HG02938 (cell line): ENCODE measurements at regions not wholly inside any gene's neighbourhood (a gene's known extent, or its start where the extent isn't known, plus 50 kb on each side); places are given as distances from the start of the nearest gene placed in this dataset.
"Not testable (repeated sequence)": the region's sequence is repeated elsewhere in the genome, so short reads cannot be mapped to it uniquely, and the experiment has no call there.

Experiments used
- ATAC-seq: cut with Tn5 transposase; IDR thresholded peaks from one replicate; pipeline ENCODE4 v1.9.1; 2021; ENCODE audit warnings: mild to moderate bottlenecking, moderate library complexity; ENCODE audit not compliant: unreplicated experiment

DNA sequence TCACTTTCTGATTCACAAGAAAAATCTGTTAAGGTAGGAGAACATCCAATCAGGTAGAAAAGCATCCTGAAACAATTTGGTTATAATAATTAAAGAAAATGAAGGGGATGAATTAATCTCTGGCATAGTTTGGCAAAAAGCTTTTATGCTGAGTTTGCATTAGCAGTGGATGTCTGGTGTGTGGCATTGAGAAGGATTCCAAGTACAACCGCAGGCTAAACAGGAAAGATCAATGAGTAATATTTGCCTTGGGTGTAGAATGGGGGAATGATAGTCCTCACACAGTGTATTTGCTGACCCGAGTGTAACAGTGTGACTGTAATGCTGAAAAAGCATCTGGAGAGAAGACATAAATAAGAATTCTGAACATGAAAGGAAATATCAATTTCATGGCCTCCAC, 68.3 kb upstream of the SESTD1 start:
- ATAC-seq, result no peak

DNA sequence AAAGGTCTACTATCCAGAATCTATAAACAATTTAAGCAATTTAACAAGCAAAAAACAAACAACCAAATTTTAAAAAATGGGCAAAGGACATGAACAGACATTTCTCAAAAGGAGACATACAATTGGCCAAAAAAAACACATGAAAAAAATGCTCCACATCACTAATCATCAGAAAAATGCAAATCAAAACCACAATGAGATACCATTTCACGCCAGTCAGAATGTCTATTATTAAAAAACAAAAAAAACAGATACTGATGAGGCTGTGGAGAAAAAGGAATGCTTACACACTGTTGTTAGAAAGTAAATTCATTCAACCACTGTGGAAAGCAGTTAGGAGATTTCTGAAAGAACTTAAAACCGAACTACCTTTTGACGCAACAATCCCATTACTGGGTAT, 66.4 kb upstream of the SESTD1 start:
- no peak for ATAC-seq

DNA sequence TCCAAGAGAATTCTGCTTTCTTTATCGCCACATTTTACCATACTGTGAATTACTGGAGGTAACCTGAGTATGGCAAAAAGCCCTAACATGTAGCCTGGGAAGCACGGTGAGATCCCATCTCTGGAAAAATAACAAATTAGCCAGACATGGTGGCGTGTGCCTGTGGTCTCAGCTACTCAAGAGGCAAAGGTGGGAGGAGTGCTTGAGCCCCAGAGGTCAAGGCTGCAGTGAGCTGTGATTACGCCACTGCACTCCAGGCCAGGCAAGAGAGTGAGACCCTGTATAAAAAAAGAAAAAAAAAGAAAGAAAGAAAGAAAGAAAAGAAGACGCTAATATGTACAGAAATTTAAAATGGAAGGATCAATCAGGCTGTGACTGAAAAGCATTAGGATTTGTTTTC, 57.7 kb upstream of the SESTD1 start:
- ATAC-seq, result no peak

DNA sequence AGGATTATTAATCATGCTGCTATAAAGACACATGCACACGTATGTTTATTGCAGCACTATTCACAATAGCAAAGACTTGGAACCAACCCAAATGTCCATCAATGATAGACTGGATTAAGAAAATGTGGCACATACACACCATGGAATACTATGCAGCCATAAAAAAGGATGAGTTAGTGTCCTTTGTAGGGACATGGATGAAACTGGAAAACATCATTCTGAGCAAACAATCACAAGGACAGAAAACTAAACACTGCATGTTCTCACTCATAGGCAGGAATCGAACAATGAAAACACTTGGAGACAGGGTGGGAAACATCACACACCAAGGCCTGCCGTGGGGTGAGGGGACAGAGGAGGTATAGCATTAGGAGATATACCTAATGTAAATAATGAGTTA, 56.4 kb upstream of the SESTD1 start:
- ATAC-seq, result not testable (repeated sequence)

DNA sequence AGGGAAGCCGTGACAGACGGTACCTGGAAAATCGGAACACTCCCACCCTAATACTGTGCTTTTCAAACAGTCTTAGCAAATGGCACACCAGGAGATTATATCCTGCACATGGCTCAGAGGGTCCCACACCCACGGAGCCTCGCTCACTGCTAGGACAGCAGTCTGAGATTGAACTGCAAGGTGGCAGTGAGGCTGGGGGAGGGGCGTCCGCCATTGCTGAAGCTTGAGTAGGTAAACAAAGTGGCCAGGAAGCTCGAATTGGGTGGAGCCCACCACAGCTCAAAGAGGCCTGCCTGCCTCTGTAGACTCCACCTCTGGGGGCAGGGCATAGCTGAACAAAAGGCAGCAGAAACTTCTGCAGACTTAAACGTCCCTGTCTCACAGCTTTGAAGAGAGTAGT, 50.1 kb upstream of the SESTD1 start:
- ATAC-seq, result not testable (repeated sequence)
